Neural cell (in vitro differentiated cells): ENCODE measurements at regions not wholly inside any gene's neighbourhood (a gene's known extent, or its start where the extent isn't known, plus 50 kb on each side); places are given as distances from the start of the nearest gene placed in this dataset.

Experiments used
- H2AFZ ChIP-seq: fragments of 200-600, 300-800 bp; sonication (generic), shearing (Covaris generic); 2 replicates; pipeline ENCODE4 v1.6.0; 2014; ENCODE audit warnings: low read depth, mild to moderate bottlenecking, antibody characterized with exemption, low read length, moderate library complexity
- H3F3A ChIP-seq: fragments of 200-600 bp; shearing (Covaris generic); 2 replicates; pipeline ENCODE4 v1.6.1; 2016; ENCODE audit warnings: mild to moderate bottlenecking, moderate library complexity, mixed read lengths, antibody characterized with exemption, low read length; ENCODE audit not compliant: insufficient read depth, poor library complexity, severe bottlenecking
- H3K27ac ChIP-seq: fragments of 200-600, 300-800 bp; sonication (generic), shearing (Covaris generic); 2 replicates; pipeline ENCODE4 v1.5.1; 2014; ENCODE audit warnings: mild to moderate bottlenecking, low read length, moderate library complexity
- H3K27me3 ChIP-seq: fragments of 300-800, 200-600 bp; sonication (generic), shearing (Covaris generic); 2 replicates; pipeline ENCODE4 v1.6.0; 2014; ENCODE audit warnings: mild to moderate bottlenecking, low read depth, low read length, moderate library complexity; ENCODE audit not compliant: insufficient read depth
- H3K36me3 ChIP-seq: fragments of 300-800, 200-600 bp; sonication (generic), shearing (Covaris generic); 2 replicates; pipeline ENCODE4 v1.5.1; 2014; ENCODE audit warnings: mild to moderate bottlenecking, antibody characterized with exemption, low read length, moderate library complexity; ENCODE audit not compliant: insufficient read depth
- H3K4me2 ChIP-seq: fragments of 300-800, 200-600 bp; sonication (generic), shearing (Covaris generic); 2 replicates; pipeline ENCODE4 v1.6.0; 2014; ENCODE audit warnings: mild to moderate bottlenecking, low read length
- H3K4me3 ChIP-seq: fragments of 300-800, 200-600 bp; sonication (generic), shearing (Covaris generic); 2 replicates; pipeline ENCODE4 v1.5.1; 2014; ENCODE audit warnings: mild to moderate bottlenecking, low read length, moderate library complexity
- H3K79me2 ChIP-seq: fragments of 200-600 bp; shearing (Covaris generic); replicated peaks from 2 replicates; pipeline ENCODE4 v1.6.0; 2014; ENCODE audit warnings: mild to moderate bottlenecking, low read length, moderate library complexity; ENCODE audit not compliant: insufficient read depth
- H3K9ac ChIP-seq: fragments of 300-800, 200-600 bp; sonication (generic), shearing (Covaris generic); 2 replicates; pipeline ENCODE4 v1.6.1; 2016; ENCODE audit warnings: mild to moderate bottlenecking, low read length, mixed read lengths
- H3K9me2 ChIP-seq: fragments of 200-600 bp; shearing (Covaris generic); 2 replicates; pipeline ENCODE4 v1.6.1; 2016; ENCODE audit warnings: mild to moderate bottlenecking, low read length, mixed read lengths; ENCODE audit not compliant: insufficient read depth
- H3K9me3 ChIP-seq: fragments of 200-600, 300-800 bp; sonication (generic), shearing (Covaris generic); 2 replicates; pipeline ENCODE4 v1.6.1; 2016; ENCODE audit warnings: mild to moderate bottlenecking, mixed run types, low read length, moderate library complexity, mixed read lengths
- H4K20me1 ChIP-seq: fragments of 200-600 bp; shearing (Covaris generic); 2 replicates; pipeline ENCODE4 v1.6.1; 2016; ENCODE audit warnings: mild to moderate bottlenecking, mixed run types; ENCODE audit not compliant: insufficient read depth
- CTCF ChIP-seq: fragments of 450-650 bp; IDR thresholded peaks from 2 replicates; pipeline ENCODE4 v1.5.1; 2014; ENCODE audit warnings: antibody characterized with exemption, mild to moderate bottlenecking, moderate library complexity; ENCODE audit not compliant: poor library complexity, severe bottlenecking
- EP300 ChIP-seq: fragments of 450-650 bp; conservative IDR thresholded peaks from 2 replicates; pipeline ENCODE4 v1.6.1; 2014; ENCODE audit warnings: antibody characterized with exemption, mild to moderate bottlenecking, moderate library complexity; ENCODE audit not compliant: poor library complexity, severe bottlenecking
- EZH2 ChIP-seq: fragments of 200-600, 300-800 bp; shearing (Covaris generic), sonication (generic); IDR thresholded peaks from 2 replicates; pipeline ENCODE4 v1.6.1; 2014; ENCODE audit warnings: antibody characterized with exemption, low read length, borderline replicate concordance, mild to moderate bottlenecking; ENCODE audit not compliant: insufficient read depth, poor library complexity, severe bottlenecking
- MXI1 ChIP-seq: fragments of 450-650 bp; conservative IDR thresholded peaks from 2 replicates; pipeline ENCODE4 v1.6.1; 2014; ENCODE audit warnings: antibody characterized with exemption, mild to moderate bottlenecking; ENCODE audit not compliant: poor library complexity, severe bottlenecking
- POLR2AphosphoS5 ChIP-seq: IDR thresholded peaks from 2 replicates; pipeline ENCODE4 v1.6.1; 2012
- RAD21 ChIP-seq: fragments of 450-650 bp; conservative IDR thresholded peaks from 2 replicates; pipeline ENCODE4 v1.6.1; 2014; ENCODE audit warnings: antibody characterized with exemption, mild to moderate bottlenecking, moderate library complexity
- REST ChIP-seq: IDR thresholded peaks from 2 replicates; pipeline ENCODE4 v1.6.1; 2012; ENCODE audit warnings: borderline replicate concordance
- SMC3 ChIP-seq: fragments of 450-650 bp; conservative IDR thresholded peaks from 2 replicates; pipeline ENCODE4 v1.6.1; 2014; ENCODE audit warnings: antibody characterized with exemption, mild to moderate bottlenecking, moderate library complexity; ENCODE audit not compliant: poor library complexity
- TAF1 ChIP-seq: IDR thresholded peaks from 2 replicates; pipeline ENCODE4 v1.6.1; 2012; ENCODE audit warnings: low read depth

GRCh38 chr15:93505506-93505905 lies 416.5 kb upstream of the RGMA start:
- Histone ChIP-seq H3K36me3 (no peaks in the 10 kb centered on the region), H3K79me2 (no peaks in the 10 kb centered on the region), H4K20me1 (no peaks in the 10 kb centered on the region), H3K4me2 (no peak overlapping the region), H3K27me3 (no peaks in the 10 kb centered on the region), H3K9ac (no peak overlapping the region), H3K27ac (no peak overlapping the region), H3K9me3 (no peaks in the 10 kb centered on the region), H3K9me2 (no peaks in the 10 kb centered on the region), H2AFZ (no peak overlapping the region), H3K4me3 (no peak overlapping the region), H3F3A (no peaks in the 10 kb centered on the region)
- no peak for TF ChIP-seq POLR2AphosphoS5
- TF ChIP-seq CTCF, result no peak
- no peak for TF ChIP-seq TAF1
- TF ChIP-seq SMC3, result no peak
- TF ChIP-seq EP300, result no peak
- TF ChIP-seq EZH2, result no peak
- TF ChIP-seq REST, result no peak
- TF ChIP-seq RAD21, result no peak
- TF ChIP-seq MXI1, result no peak

- Histone ChIP-seq H2AFZ (no peak overlapping the region), H3K79me2 (no peaks in the 10 kb centered on the region), H3K27me3 (no peaks in the 10 kb centered on the region), H3K4me3 (no peak overlapping the region), H3K36me3 (no peaks in the 10 kb centered on the region), H3K9ac (no peak overlapping the region), H3K9me2 (no peaks in the 10 kb centered on the region), H4K20me1 (no peaks in the 10 kb centered on the region), H3K9me3 (no peaks in the 10 kb centered on the region), H3F3A (no peaks in the 10 kb centered on the region), H3K4me2 (no peak overlapping the region), H3K27ac (no peak overlapping the region)
- no peak for TF ChIP-seq MXI1
- no peak for TF ChIP-seq EZH2
- TF ChIP-seq TAF1, result no peak
- TF ChIP-seq SMC3, result no peak
- TF ChIP-seq CTCF, result no peak
- TF ChIP-seq RAD21, result no peak
- no peak for TF ChIP-seq EP300
- TF ChIP-seq POLR2AphosphoS5, result no peak
- TF ChIP-seq REST, result no peak
These were observed 412.9 kb upstream of the RGMA start for GRCh38 chr15:93501946-93502345.
